ENCODE measurements at regions not wholly inside any gene's neighbourhood (a gene's known extent, or its start where the extent isn't known, plus 50 kb on each side); places are given as distances from the start of the nearest gene placed in this dataset.

DNA sequence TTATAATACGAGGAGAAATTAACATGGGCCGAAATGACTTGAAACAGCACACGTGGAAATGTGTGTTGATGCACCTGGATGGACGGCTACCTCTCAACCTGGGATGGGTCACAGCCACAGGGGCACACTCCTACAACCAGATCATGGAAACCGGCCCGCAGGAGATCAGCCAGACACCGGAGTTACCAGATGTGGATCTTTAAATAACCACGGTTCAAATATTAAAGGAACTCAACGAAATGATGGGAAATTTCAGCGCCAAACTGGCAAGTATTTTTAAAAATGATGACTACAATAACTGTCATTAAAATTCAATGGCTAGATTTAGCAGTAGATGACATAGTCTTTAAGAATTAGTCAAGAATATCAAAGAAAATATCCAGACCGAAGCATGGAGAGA, 166.9 kb upstream of the GPR12 start:
- TF ChIP-seq EZH2 (IDR thresholded peaks at IDR 0.05) (no peak), YY1 (IDR thresholded peaks at IDR 0.05; ENCODE audit: extremely low read depth, insufficient replicate concordance, low read depth, low read length) (no peak), POLR2A (IDR thresholded peaks at IDR 0.05; ENCODE audit: borderline replicate concordance, extremely low read depth, insufficient read depth, insufficient read length) (no peak), ELF1 (IDR thresholded peaks at IDR 0.05; ENCODE audit: borderline replicate concordance, low read depth) (no peak), SRF (IDR thresholded peaks at IDR 0.05; ENCODE audit: low read depth) (no peak), JUND (IDR thresholded peaks at IDR 0.05) (no peak), SP1 (IDR thresholded peaks at IDR 0.05; ENCODE audit: low read depth) (no peak)
- TF ChIP-seq, protein P1, sequence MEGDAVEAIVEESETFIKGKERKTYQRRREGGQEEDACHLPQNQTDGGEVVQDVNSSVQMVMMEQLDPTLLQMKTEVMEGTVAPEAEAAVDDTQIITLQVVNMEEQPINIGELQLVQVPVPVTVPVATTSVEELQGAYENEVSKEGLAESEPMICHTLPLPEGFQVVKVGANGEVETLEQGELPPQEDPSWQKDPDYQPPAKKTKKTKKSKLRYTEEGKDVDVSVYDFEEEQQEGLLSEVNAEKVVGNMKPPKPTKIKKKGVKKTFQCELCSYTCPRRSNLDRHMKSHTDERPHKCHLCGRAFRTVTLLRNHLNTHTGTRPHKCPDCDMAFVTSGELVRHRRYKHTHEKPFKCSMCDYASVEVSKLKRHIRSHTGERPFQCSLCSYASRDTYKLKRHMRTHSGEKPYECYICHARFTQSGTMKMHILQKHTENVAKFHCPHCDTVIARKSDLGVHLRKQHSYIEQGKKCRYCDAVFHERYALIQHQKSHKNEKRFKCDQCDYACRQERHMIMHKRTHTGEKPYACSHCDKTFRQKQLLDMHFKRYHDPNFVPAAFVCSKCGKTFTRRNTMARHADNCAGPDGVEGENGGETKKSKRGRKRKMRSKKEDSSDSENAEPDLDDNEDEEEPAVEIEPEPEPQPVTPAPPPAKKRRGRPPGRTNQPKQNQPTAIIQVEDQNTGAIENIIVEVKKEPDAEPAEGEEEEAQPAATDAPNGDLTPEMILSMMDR (IDR thresholded peaks at IDR 0.05 in 2 of 3, conservative IDR thresholded peaks at IDR 0.05 in 1 of 3; ENCODE audit: borderline replicate concordance in 1 of 3, insufficient read depth in 1 of 3, low read depth in 2 of 3, low read length in 2 of 3) = no peak
- TF ChIP-seq, protein P2, sequence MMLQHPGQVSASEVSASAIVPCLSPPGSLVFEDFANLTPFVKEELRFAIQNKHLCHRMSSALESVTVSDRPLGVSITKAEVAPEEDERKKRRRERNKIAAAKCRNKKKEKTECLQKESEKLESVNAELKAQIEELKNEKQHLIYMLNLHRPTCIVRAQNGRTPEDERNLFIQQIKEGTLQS (IDR thresholded peaks at IDR 0.05) = no peak
- TF ChIP-seq, protein P3, sequence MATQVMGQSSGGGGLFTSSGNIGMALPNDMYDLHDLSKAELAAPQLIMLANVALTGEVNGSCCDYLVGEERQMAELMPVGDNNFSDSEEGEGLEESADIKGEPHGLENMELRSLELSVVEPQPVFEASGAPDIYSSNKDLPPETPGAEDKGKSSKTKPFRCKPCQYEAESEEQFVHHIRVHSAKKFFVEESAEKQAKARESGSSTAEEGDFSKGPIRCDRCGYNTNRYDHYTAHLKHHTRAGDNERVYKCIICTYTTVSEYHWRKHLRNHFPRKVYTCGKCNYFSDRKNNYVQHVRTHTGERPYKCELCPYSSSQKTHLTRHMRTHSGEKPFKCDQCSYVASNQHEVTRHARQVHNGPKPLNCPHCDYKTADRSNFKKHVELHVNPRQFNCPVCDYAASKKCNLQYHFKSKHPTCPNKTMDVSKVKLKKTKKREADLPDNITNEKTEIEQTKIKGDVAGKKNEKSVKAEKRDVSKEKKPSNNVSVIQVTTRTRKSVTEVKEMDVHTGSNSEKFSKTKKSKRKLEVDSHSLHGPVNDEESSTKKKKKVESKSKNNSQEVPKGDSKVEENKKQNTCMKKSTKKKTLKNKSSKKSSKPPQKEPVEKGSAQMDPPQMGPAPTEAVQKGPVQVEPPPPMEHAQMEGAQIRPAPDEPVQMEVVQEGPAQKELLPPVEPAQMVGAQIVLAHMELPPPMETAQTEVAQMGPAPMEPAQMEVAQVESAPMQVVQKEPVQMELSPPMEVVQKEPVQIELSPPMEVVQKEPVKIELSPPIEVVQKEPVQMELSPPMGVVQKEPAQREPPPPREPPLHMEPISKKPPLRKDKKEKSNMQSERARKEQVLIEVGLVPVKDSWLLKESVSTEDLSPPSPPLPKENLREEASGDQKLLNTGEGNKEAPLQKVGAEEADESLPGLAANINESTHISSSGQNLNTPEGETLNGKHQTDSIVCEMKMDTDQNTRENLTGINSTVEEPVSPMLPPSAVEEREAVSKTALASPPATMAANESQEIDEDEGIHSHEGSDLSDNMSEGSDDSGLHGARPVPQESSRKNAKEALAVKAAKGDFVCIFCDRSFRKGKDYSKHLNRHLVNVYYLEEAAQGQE (IDR thresholded peaks at IDR 0.05; ENCODE audit: low read depth) = no peak
